GM23338 (cell line): ENCODE measurements at regions not wholly inside any gene's neighbourhood (a gene's known extent, or its start where the extent isn't known, plus 50 kb on each side); places are given as distances from the start of the nearest gene placed in this dataset.

Experiments
- ATAC-seq: fragments of 200-7000 bp; cut with Tn5 transposase; 3 replicates; pipeline ENCODE4 v1.9.1; 2020
- DNase-seq: peaks from one replicate; pipeline ENCODE4 v3.0.0-alpha.2; 2015; ENCODE audit warnings: low spot score
- H2AFZ ChIP-seq: fragments of 200-600 bp; sonication (generic); 2 replicates; pipeline ENCODE4 v1.8.0; 2016; ENCODE audit warnings: antibody characterized with exemption, mild to moderate bottlenecking, moderate library complexity
- H3F3A ChIP-seq: fragments of 200-600 bp; sonication (generic); replicated peaks from 2 replicates; pipeline ENCODE4 v1.8.0; 2017; ENCODE audit warnings: antibody characterized with exemption, mixed run types, low read depth
- H3K27ac ChIP-seq: fragments of 200-600 bp; sonication (generic); 2 replicates; pipeline ENCODE4 v1.6.1; 2016; ENCODE audit warnings: low read depth
- H3K27me3 ChIP-seq: fragments of 200-600 bp; sonication (generic); 2 replicates; pipeline ENCODE4 v1.8.0; 2016; ENCODE audit warnings: mild to moderate bottlenecking, mixed run types, moderate library complexity; ENCODE audit not compliant: insufficient read depth
- H3K36me3 ChIP-seq: fragments of 200-600 bp; sonication (generic); 2 replicates; pipeline ENCODE4 v1.8.0; 2016; ENCODE audit warnings: mild to moderate bottlenecking; ENCODE audit not compliant: insufficient read depth
- H3K4me1 ChIP-seq: fragments of 200-600 bp; sonication (generic); 2 replicates; pipeline ENCODE4 v1.8.0; 2016; ENCODE audit warnings: mild to moderate bottlenecking, moderate library complexity; ENCODE audit not compliant: insufficient read depth
- H3K4me2 ChIP-seq: fragments of 200-600 bp; sonication (generic); 2 replicates; pipeline ENCODE4 v1.7.1; 2017; ENCODE audit warnings: mixed run types
- H3K4me3 ChIP-seq: fragments of 200-600 bp; sonication (generic); 2 replicates; pipeline ENCODE4 v1.6.1; 2016; ENCODE audit warnings: mixed run types
- H3K79me2 ChIP-seq: fragments of 200-600 bp; sonication (generic); replicated peaks from 2 replicates; pipeline ENCODE4 v1.8.0; 2017; ENCODE audit warnings: mild to moderate bottlenecking; ENCODE audit not compliant: insufficient read depth
- H3K9me2 ChIP-seq: fragments of 200-600 bp; sonication (generic); 2 replicates; pipeline ENCODE4 v1.8.0; 2017; ENCODE audit not compliant: insufficient read depth
- H4K20me1 ChIP-seq: fragments of 200-600 bp; sonication (generic); replicated peaks from 2 replicates; pipeline ENCODE4 v1.8.0; 2017; ENCODE audit warnings: mild to moderate bottlenecking; ENCODE audit not compliant: insufficient read depth
- H3K27ac Mint-ChIP-seq: 2 replicates; pipeline ENCODE4 v1.8.0; 2020; ENCODE audit warnings: inconsistent platforms, mild to moderate bottlenecking, moderate library complexity, mixed read lengths
- H3K27me3 Mint-ChIP-seq: 3 replicates; pipeline ENCODE4 v1.8.0; 2022; ENCODE audit warnings: low read depth, mild to moderate bottlenecking, moderate library complexity, mixed read lengths, inconsistent platforms; ENCODE audit not compliant: insufficient read depth, poor library complexity
- H3K36me3 Mint-ChIP-seq: 3 replicates; pipeline ENCODE4 v1.8.0; 2021; ENCODE audit warnings: low read depth, mild to moderate bottlenecking, inconsistent platforms, moderate library complexity, mixed read lengths
- H3K4me1 Mint-ChIP-seq: 3 replicates; pipeline ENCODE4 v1.8.0; 2020; ENCODE audit warnings: mild to moderate bottlenecking, inconsistent platforms, mixed read lengths
- H3K4me3 Mint-ChIP-seq: 3 replicates; pipeline ENCODE4 v1.8.0; 2021; ENCODE audit warnings: moderate library complexity, mild to moderate bottlenecking, inconsistent platforms, mixed read lengths
- H3K9me3 Mint-ChIP-seq: 3 replicates; pipeline ENCODE4 v1.8.0; 2020; ENCODE audit warnings: moderate library complexity, mild to moderate bottlenecking, inconsistent platforms, mixed read lengths
- CREB1 ChIP-seq: fragments of 250-450 bp; sonication (Bioruptor Pico); IDR thresholded peaks from 2 replicates; pipeline ENCODE4 v1.5.0; 2020; ENCODE audit warnings: low read depth, mild to moderate bottlenecking, moderate library complexity
- EZH2 ChIP-seq: fragments of 200-600 bp; sonication (generic); IDR thresholded peaks from one replicate; pipeline ENCODE4 v1.8.0; 2017; ENCODE audit warnings: antibody characterized with exemption, mild to moderate bottlenecking, low read depth; ENCODE audit not compliant: unreplicated experiment
- JUNB ChIP-seq: IDR thresholded peaks from one replicate; pipeline ENCODE4 v1.6.1; 2016; ENCODE audit warnings: antibody characterized with exemption; ENCODE audit not compliant: unreplicated experiment
- NANOG ChIP-seq: IDR thresholded peaks from 2 replicates; pipeline ENCODE4 v1.6.1; 2016; ENCODE audit warnings: antibody characterized with exemption, borderline replicate concordance
- POLR2AphosphoS5 ChIP-seq: IDR thresholded peaks from 2 replicates; pipeline ENCODE4 v1.6.1; 2016; ENCODE audit warnings: antibody characterized with exemption, low read depth
- REST ChIP-seq: IDR thresholded peaks from one replicate; pipeline ENCODE4 v1.6.1; 2018; ENCODE audit warnings: antibody characterized with exemption; ENCODE audit not compliant: unreplicated experiment
- STAT1 ChIP-seq: IDR thresholded peaks from one replicate; pipeline ENCODE4 v1.6.1; 2016; ENCODE audit warnings: antibody characterized with exemption; ENCODE audit not compliant: unreplicated experiment
- ZNF114 ChIP-seq: fragments of 250-450 bp; sonication (Bioruptor Pico); IDR thresholded peaks from 2 replicates; pipeline ENCODE4 v1.5.0; 2020; ENCODE audit warnings: mild to moderate bottlenecking, moderate library complexity
- ZNF331 ChIP-seq: fragments of 250-450 bp; sonication (Bioruptor Pico); IDR thresholded peaks from 2 replicates; pipeline ENCODE4 v1.5.0; 2020; ENCODE audit warnings: low read depth, mild to moderate bottlenecking, moderate library complexity
- TF ChIP-seq, protein P1 (sequence below), 2 experiments: fragments of 200-600 bp in 1 of 2; sonication (generic) in 1 of 2; conservative IDR thresholded peaks; 2 replicates each; pipeline versions ENCODE4 v1.5.1 to v1.6.1; 2016 to 2017; ENCODE audit warnings: antibody characterized with exemption in 2 of 2, low read depth in 2 of 2, mild to moderate bottlenecking in 2 of 2, moderate library complexity in 1 of 2

DNA sequence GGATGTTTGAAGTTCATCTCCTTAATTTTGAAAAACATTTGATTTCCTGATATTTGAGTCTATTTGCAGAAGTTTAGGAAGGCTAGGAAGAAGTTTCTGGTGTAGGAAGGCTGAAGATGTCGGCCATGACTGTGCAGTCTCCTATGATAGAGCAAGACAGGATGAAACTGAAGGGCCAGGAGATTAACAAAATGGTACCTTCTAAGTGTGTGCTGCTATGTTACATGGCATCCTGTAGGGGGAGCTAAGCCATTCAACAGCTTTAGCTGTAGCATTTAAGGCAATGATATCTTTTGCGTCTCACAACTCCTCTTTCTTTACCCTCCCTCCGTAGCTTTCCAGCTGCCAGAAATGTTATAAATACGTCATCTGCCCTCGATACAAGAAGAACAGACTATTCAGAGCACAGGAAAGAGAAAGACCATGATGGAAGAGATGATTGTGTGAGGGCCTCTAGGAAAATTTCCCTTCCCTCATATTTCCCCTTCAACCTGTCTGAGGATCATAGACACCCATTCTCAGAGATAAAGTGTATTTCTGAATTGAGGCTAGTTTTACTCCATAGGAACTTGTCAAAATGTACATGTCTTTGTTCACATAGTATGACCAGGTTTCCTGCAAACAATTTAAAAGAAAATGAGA lies 61.1 kb downstream of the XCL1 start:
- Mint-ChIP-seq H3K4me1 (no peaks in the 10 kb centered on the region), H3K36me3 (no peaks in the 10 kb centered on the region), H3K27ac (no peak overlapping the region), H3K4me3 (no peak overlapping the region), H3K27me3 (no peaks in the 10 kb centered on the region), H3K9me3 (no peaks in the 10 kb centered on the region)
- TF ChIP-seq, protein P1, sequence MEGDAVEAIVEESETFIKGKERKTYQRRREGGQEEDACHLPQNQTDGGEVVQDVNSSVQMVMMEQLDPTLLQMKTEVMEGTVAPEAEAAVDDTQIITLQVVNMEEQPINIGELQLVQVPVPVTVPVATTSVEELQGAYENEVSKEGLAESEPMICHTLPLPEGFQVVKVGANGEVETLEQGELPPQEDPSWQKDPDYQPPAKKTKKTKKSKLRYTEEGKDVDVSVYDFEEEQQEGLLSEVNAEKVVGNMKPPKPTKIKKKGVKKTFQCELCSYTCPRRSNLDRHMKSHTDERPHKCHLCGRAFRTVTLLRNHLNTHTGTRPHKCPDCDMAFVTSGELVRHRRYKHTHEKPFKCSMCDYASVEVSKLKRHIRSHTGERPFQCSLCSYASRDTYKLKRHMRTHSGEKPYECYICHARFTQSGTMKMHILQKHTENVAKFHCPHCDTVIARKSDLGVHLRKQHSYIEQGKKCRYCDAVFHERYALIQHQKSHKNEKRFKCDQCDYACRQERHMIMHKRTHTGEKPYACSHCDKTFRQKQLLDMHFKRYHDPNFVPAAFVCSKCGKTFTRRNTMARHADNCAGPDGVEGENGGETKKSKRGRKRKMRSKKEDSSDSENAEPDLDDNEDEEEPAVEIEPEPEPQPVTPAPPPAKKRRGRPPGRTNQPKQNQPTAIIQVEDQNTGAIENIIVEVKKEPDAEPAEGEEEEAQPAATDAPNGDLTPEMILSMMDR (conservative IDR thresholded peaks at IDR 0.05; ENCODE audit: low read depth in 2 of 2): peak; percentile 88 to 92
- TF ChIP-seq JUNB: no peak
- H3K79me2 ChIP-seq: no peaks in the 10 kb centered on the region
- H3K4me3 ChIP-seq: no peak overlapping the region
- H3K27me3 ChIP-seq: no peaks in the 10 kb centered on the region
- H4K20me1 ChIP-seq: no peaks in the 10 kb centered on the region
- no peaks in the 10 kb centered on the region for H3K4me1 ChIP-seq
- no peaks in the 10 kb centered on the region for H3F3A ChIP-seq
- H3K36me3 ChIP-seq: no peaks in the 10 kb centered on the region
- H3K27ac ChIP-seq: no peak overlapping the region
- no peak overlapping the region for H3K4me2 ChIP-seq
- ATAC-seq (peak; percentile 86), DNase-seq (peak; percentile 86)
- no peaks in the 10 kb centered on the region for H3K9me2 ChIP-seq
- 0 out of 2 replicates have a peak overlapping the region, but pooled peaks have one; percentile 0 for H2AFZ ChIP-seq

- Histone ChIP-seq H3K4me2 (no peak overlapping the region), H2AFZ (no peak overlapping the region), H3K79me2 (no peaks in the 10 kb centered on the region), H3K36me3 (no peaks in the 10 kb centered on the region), H3K9me2 (no peaks in the 10 kb centered on the region), H3K27ac (no peak overlapping the region), H4K20me1 (no peaks in the 10 kb centered on the region), H3F3A (no peaks in the 10 kb centered on the region), H3K27me3 (no peaks in the 10 kb centered on the region), H3K4me1 (no peaks in the 10 kb centered on the region), H3K4me3 (no peak overlapping the region)
- H3K9me3 Mint-ChIP-seq: no peaks in the 10 kb centered on the region
- TF ChIP-seq EZH2 (no peak), STAT1 (no peak), ZNF114 (CRISPR knock-in tag) (no peak), NANOG (no peak), POLR2AphosphoS5 (no peak), ZNF331 (CRISPR knock-in tag) (no peak), REST (no peak), JUNB (no peak), CREB1 (CRISPR knock-in tag) (no peak)
- TF ChIP-seq, protein P1 (conservative IDR thresholded peaks at IDR 0.05; ENCODE audit: low read depth in 2 of 2): no peak
- no peak overlapping the region for H3K4me3 Mint-ChIP-seq
- no peak for DNase-seq
- no peaks in the 10 kb centered on the region for H3K36me3 Mint-ChIP-seq
- ATAC-seq: no peak
- no peak overlapping the region for H3K27ac Mint-ChIP-seq
- no peaks in the 10 kb centered on the region for H3K27me3 Mint-ChIP-seq
- H3K4me1 Mint-ChIP-seq: no peaks in the 10 kb centered on the region
Observed at GRCh38 chr1:168638884-168639283, 62.5 kb downstream of the XCL1 start.
